ENCODE measurements at regions not wholly inside any gene's neighbourhood (a gene's known extent, or its start where the extent isn't known, plus 50 kb on each side); places are given as distances from the start of the nearest gene placed in this dataset.

DNA sequence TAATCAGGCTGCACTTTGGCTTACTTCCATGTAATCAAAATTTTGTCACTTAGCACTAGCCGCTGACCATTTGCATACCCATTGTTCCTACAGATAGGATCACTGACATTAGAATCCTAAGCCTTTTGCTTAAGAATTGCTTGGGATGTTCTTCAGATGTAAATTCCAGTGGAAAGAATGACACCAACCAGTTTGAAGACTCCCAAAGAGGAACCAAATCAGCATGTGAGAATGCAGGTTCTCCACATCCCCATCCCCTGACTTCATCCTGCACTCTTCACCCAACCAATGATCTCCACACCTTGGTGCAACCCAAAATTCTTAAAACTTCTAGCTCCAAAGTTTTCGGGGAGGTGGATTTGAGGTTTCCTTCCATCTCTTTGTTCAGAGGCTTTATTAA, 345.6 kb downstream of the GPAM start:
- no peak for DNase-seq (ENCODE audit: low read depth)
- POLR2A ChIA-PET: no interaction called here
- TF ChIP-seq CTCF (IDR thresholded peaks at IDR 0.05; ENCODE audit: insufficient read depth, low read depth, low read length): no peak

DNA sequence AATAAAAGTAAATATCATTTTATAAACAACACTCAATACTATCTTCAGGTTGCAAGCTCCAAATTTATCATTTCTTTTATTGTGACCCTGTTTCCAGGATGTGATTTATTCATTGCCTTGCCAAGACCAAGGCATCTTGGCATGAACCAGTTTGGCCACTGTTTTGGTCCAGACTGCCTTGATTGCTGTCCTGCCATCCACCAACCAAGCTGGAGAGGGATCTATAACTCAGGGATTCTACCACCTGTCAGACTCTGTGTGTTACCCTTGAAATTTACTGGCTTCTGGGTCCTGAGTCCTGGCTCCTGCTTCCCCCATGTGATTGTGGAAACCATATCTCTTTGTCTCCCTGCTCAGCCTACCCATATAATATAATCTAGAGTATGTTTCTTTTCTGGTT, 343.0 kb downstream of the GPAM start:
- CTCF ChIA-PET: no interaction called here
- no peak for DNase-seq (ENCODE audit: low read depth)
- POLR2A ChIA-PET: no interaction called here
- Histone ChIP-seq H3K27me3 (ENCODE audit: control insufficient read depth, insufficient read depth, low read length) (no peaks in the 10 kb centered on the region), H3K4me3 (ENCODE audit: low read depth, low read length) (no peak overlapping the region), H3K36me3 (ENCODE audit: control insufficient read depth, insufficient read depth, low read length) (no peaks in the 10 kb centered on the region)
- TF ChIP-seq CTCF (IDR thresholded peaks at IDR 0.05; ENCODE audit: insufficient read depth, low read depth, low read length): no peak

More for the DNA sequence above, 345.6 kb downstream of the GPAM start:
- no peak overlapping the region for H3K4me3 ChIP-seq (ENCODE audit: low read depth, low read length)
- H3K36me3 ChIP-seq (ENCODE audit: control insufficient read depth, insufficient read depth, low read length): no peaks in the 10 kb centered on the region
- H3K27me3 ChIP-seq (ENCODE audit: control insufficient read depth, insufficient read depth, low read length): no peaks in the 10 kb centered on the region
- CTCF ChIA-PET: interaction anchor here (0.6 kb wide), 1 partner anchor 234 kb away, joined by 3 read pairs; no protein-coding TSS in a partner anchor

DNA sequence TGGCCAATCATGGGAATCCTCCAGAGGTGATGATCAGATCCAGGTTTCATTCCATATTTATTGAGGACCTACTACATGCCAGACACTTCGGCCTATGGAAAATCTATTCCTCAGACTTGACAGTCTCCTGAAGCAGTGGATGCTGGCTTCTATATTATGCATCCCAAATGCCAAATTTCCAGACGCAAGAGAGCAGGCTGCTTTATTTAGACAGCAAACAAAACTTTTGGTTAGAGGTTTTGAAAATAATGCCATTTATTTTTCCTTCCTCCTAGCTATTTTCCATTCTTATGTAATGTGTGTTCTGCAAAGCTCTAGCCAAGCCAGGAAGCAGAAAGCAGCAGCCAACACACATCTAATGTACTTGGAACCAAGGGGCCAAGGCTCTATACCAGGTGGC, 330.8 kb downstream of the GPAM start:
- Histone ChIP-seq H3K4me3 (ENCODE audit: low read depth, low read length) (no peak overlapping the region), H3K27me3 (ENCODE audit: control insufficient read depth, insufficient read depth, low read length) (no peaks in the 10 kb centered on the region), H3K36me3 (ENCODE audit: control insufficient read depth, insufficient read depth, low read length) (no peaks in the 10 kb centered on the region)
- ChIA-PET POLR2A (no interaction called here), CTCF (interaction anchor here (0.9 kb wide), 1 partner anchor 11 kb away, joined by 3 read pairs; no protein-coding TSS in a partner anchor)
- no peak for TF ChIP-seq CTCF (IDR thresholded peaks at IDR 0.05; ENCODE audit: insufficient read depth, low read depth, low read length)
- no peak for DNase-seq (ENCODE audit: low read depth)

- ChIA-PET CTCF (no interaction called here), POLR2A (no interaction called here)
- Histone ChIP-seq H3K36me3 (ENCODE audit: control insufficient read depth, insufficient read depth, low read length) (no peaks in the 10 kb centered on the region), H3K27me3 (ENCODE audit: control insufficient read depth, insufficient read depth, low read length) (no peaks in the 10 kb centered on the region), H3K4me3 (ENCODE audit: low read depth, low read length) (no peak overlapping the region)
- TF ChIP-seq CTCF (IDR thresholded peaks at IDR 0.05; ENCODE audit: insufficient read depth, low read depth, low read length): 0 out of 2 replicates have a peak, but pooled peaks have one; percentile 18
- no peak for DNase-seq (ENCODE audit: low read depth)
These were observed 326.9 kb downstream of the GPAM start for GRCh38 chr10:111856631-111857030.

DNA sequence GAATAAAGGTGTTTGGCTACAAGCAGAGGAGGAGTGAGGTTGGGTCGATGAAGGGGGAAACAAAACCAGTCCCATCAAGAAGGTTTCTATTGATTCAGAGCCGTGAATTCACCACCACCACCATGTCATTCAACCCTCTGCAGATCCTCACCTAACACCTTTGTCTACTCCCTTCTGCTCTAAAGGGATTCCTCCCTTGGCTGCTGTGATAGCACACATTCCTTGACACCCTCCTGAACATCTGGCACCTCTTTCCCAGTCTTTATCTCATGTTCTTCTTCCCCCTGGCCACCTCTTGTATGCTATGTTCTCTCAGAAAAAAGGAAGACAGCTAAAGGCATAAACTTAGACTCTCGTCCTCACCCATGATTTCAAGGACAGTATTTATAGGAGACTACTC, 318.0 kb downstream of the GPAM start:
- POLR2A ChIA-PET: no interaction called here
- H3K36me3 ChIP-seq (ENCODE audit: control insufficient read depth, insufficient read depth, low read length): no peaks in the 10 kb centered on the region
- no peak for DNase-seq (ENCODE audit: low read depth)
- CTCF ChIA-PET: no interaction called here
- H3K4me3 ChIP-seq (ENCODE audit: low read depth, low read length): no peak overlapping the region
- TF ChIP-seq CTCF (IDR thresholded peaks at IDR 0.05; ENCODE audit: insufficient read depth, low read depth, low read length): no peak
- H3K27me3 ChIP-seq (ENCODE audit: control insufficient read depth, insufficient read depth, low read length): no peaks in the 10 kb centered on the region

All from BJ (cell line).